HG03159 (cell line): ENCODE measurements at regions not wholly inside any gene's neighbourhood (a gene's known extent, or its start where the extent isn't known, plus 50 kb on each side); places are given as distances from the start of the nearest gene placed in this dataset.

Experiments
- ATAC-seq: cut with Tn5 transposase; IDR thresholded peaks from one replicate; pipeline ENCODE4 v1.9.1; 2021; ENCODE audit warnings: mild to moderate bottlenecking, moderate library complexity; ENCODE audit not compliant: unreplicated experiment

- no peak for ATAC-seq
Observed at GRCh38 chr7:124432009-124432578, 333.5 kb downstream of the GPR37 start.

GRCh38 chr7:124429923-124430322 is 335.7 kb downstream of the GPR37 start:
- no peak for ATAC-seq

- ATAC-seq = no peak
Observed at GRCh38 chr7:124428781-124429180, 336.8 kb downstream of the GPR37 start.

- no peak for ATAC-seq
Observed at GRCh38 chr7:124426621-124427020, 339.0 kb downstream of the GPR37 start.

- no peak for ATAC-seq
Observed at GRCh38 chr7:124423863-124424262, 341.7 kb downstream of the GPR37 start.

- ATAC-seq = no peak
Observed at GRCh38 chr7:124422081-124422480, 343.5 kb downstream of the GPR37 start.

- no peak for ATAC-seq
Observed at GRCh38 chr7:124420367-124420766, 345.2 kb downstream of the GPR37 start.

- no peak for ATAC-seq
Observed at GRCh38 chr7:124413029-124413428, 352.6 kb downstream of the GPR37 start.

GRCh38 chr7:124412531-124412930 is 353.1 kb downstream of the GPR37 start:
- no peak for ATAC-seq

- no peak for ATAC-seq
Observed at GRCh38 chr7:124411796-124412195, 353.8 kb downstream of the GPR37 start.

- ATAC-seq = no peak
Observed at GRCh38 chr7:124403587-124403986, 362.0 kb downstream of the GPR37 start.

GRCh38 chr7:124403112-124403511 is 362.5 kb downstream of the GPR37 start:
- no peak for ATAC-seq

- no peak for ATAC-seq
Observed at GRCh38 chr7:124399941-124400340, 365.7 kb downstream of the GPR37 start.

- no peak for ATAC-seq
Observed at GRCh38 chr7:124398937-124399552, 366.2 kb upstream of the TMEM229A start.

- no peak for ATAC-seq
Observed at GRCh38 chr7:124397134-124397533, 364.3 kb upstream of the TMEM229A start.

GRCh38 chr7:124390301-124390700 is 357.4 kb upstream of the TMEM229A start:
- no peak for ATAC-seq

GRCh38 chr7:124388751-124389150 is 355.9 kb upstream of the TMEM229A start:
- no peak for ATAC-seq

GRCh38 chr7:124387056-124387455 is 354.2 kb upstream of the TMEM229A start:
- ATAC-seq = no peak

- no peak for ATAC-seq
Observed at GRCh38 chr7:124379296-124379695, 346.4 kb upstream of the TMEM229A start.

- no peak for ATAC-seq
Observed at GRCh38 chr7:124376111-124376510, 343.2 kb upstream of the TMEM229A start.

- no peak for ATAC-seq
Observed at GRCh38 chr7:124375391-124375790, 342.5 kb upstream of the TMEM229A start.

GRCh38 chr7:124369310-124369709 is 336.4 kb upstream of the TMEM229A start:
- no peak for ATAC-seq

GRCh38 chr7:124366118-124366517 is 333.3 kb upstream of the TMEM229A start:
- no peak for ATAC-seq
